HG03565 (cell line): ENCODE measurements at regions not wholly inside any gene's neighbourhood (a gene's known extent, or its start where the extent isn't known, plus 50 kb on each side); places are given as distances from the start of the nearest gene placed in this dataset.

Experiments
- ATAC-seq: cut with Tn5 transposase; IDR thresholded peaks from one replicate; pipeline ENCODE4 v1.9.1; 2021; ENCODE audit warnings: mild to moderate bottlenecking, moderate library complexity; ENCODE audit not compliant: unreplicated experiment

DNA sequence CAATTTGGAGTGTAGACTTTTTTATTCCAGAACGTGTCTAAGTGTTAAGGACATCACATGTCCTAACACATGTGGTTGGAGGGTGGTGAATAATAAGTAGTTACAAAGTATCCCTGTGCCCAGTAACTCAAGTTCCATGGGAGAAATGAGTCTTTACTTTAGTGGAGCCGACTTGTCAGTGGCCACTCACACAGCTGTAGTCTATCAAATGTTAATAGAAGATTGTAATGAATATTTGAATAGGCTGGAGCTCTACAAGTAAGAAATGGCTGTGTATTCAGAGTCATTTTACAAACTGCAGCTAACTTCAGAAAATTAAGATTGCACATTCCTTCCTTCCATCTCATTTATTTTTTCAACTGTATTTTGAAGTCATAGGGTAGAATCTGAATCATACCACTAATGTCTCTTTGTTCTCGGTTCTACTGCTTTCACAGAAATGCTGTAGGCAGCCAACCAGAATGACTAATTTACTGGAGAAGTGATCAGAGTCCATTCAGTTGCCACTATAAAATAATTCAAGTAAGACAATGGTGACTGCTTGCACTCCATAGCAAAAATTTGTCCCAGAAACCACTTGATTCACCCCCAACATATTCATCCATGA is 394.8 kb downstream of the NR2F1-AS1 start:
- ATAC-seq: no peak

DNA sequence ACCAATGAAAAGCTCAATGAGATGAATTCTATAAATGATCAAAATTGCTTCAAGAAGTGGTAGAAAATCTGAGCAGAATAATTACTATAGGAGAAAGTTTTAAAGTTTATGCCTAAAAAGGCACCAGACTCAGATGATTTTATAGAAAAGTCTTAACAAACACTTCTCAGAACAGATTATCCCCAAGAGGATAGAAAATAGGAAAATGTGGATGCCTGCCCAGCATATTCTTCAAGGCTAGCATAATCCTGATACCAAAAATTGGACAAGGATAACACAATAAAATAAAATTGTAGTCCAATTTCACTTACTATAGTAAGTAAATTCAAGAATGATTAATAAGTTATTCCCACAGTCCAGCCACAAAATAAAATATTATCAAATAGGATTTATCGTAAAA is 397.0 kb downstream of the NR2F1-AS1 start:
- ATAC-seq: no peak

DNA sequence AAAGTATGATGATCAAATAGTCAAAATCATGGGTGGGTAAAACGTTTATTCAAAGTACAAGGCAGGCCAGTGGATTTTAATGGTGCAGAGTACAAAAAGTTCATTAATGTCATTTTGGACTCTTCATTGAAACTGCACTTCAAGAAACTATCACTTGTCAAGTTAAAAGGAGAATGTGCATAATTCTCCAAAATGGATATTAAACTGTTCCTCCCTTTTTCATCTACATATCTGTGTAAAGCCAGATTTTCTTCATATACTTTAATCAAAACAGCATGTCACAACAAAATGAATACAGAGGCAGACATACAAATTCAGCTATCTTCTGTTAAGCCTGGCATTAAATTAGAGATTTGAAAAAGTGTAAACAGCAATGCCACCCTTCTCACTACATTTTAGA is 401.6 kb downstream of the NR2F1-AS1 start:
- ATAC-seq: no peak

DNA sequence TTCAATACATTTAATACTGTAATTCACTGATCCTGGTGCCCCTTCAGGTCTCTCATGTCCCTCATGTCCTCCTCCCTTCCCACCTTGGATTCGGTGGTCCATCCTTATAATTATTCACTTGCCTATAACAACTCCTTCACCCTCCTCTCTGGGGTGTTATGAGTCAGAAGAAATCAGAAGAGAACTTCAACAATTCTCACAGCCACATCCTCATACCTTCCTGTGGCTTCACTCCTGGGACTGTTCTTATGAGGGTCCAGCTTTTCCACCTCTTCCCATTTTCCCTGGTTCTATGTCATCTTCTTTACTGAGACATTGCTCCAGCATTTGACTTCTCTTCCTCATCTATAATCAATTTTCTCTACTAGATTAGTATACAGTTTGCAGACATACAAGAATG is 406.1 kb downstream of the NR2F1-AS1 start:
- no peak for ATAC-seq

DNA sequence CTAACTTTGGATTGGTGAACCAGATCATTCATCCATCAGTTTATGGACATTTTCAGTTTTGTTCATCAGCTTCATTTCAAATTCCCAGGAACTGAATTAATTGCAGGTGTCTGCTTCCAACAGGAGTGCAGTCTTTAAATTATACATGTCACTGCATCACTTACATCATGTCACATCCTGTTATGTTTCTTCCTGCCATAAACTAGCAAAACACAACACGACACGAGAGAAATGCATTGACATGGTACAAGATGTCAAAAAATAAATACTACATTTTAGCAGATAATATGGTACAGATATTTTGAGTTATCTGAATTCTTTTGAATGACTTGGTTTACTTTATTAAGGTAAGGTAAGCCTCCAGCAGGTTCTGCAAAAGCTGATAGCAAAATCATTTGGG is 415.5 kb downstream of the NR2F1-AS1 start:
- ATAC-seq: no peak

DNA sequence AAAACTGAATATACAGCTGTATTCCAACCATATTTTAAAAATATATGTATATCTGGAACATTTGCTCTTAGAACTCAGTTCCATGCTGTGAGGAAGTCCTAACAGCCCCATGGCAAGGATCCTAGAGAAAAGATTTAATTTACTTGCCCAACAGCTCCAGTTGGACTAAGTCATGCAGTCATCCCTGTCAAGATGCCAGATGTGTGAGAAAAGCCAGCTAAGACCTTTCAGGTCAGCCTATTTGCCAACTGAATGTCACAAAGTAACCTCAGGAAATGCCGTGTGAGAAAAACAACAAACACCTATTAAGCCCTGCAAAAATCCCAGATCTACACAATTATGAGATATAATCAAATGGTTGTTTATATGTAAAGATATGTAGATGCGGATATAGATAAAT is 416.3 kb downstream of the NR2F1-AS1 start:
- ATAC-seq: no peak

DNA sequence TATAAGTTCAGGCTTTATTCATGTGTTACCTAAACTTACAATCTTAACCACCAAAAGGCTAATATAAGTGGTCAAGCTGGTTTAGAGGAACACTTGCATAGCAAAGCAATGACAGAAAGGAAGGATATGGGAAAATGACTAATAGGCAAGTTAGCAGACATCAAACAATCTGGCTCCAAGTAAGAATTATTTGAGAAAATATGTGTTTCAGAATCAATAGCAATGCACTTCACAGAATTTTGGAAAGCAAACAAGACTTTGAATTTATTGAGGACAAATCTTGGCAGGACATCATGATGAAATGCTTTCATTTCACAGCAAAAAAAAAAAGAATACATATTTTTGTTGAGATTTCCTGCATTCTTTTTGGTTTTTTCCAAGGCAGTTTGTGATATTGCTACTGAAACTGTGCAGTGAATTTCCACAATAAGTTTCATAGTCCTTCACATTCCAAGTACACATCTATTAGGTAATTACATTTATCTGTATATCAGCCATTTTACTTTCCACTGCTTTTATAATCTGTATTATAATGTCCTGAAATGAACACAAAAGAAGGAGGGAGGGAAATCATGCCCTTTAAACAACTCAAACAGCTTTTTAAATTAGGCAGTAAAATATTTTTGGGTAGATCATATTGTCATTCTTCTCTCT is 417.9 kb downstream of the NR2F1-AS1 start:
- ATAC-seq: no peak

DNA sequence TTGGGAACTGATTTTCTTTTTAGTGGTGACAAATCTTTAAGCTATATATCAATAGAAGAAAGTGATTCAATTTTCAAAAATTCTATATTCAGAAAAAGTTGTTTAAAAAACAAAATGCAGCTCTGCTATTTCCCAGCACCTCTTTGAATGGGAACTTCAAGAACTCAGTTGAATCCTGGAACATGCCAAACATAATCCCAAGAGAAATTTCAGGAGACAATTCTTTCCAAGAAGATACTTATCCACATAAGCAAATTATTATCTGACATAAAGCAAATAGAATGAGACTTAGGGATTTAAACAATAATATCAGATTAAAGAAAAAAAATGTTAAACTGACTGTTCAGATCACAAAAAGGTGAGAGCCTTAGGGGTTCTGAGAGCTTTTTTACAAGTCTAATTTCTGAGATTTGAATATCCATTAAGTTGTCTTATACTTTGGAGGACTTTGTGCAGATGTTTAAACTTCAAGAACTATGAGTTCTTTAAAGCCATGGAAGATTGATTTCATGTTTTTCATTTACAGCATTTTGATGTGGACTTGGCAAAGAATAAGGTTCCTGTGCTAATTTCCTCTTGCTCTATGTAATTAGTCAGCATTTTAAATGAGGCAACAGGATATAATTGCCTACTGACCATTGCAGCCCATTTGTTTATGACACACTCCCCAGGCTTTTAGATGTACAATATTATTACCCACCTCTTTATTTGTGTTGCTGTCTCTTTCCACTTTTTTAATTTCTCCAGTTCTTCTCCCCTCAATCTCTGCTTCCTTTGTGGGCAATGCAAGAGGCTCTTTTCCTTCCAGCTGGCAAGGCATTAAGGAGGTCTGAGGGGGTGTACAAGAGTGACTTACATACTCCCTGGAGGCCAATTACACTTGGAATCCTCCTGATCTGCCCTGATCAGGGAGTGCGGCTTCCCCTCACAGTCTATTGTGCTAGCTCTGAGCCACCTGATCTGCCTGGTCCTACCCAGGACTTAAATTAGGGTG is 419.1 kb downstream of the NR2F1-AS1 start:
- no peak for ATAC-seq

DNA sequence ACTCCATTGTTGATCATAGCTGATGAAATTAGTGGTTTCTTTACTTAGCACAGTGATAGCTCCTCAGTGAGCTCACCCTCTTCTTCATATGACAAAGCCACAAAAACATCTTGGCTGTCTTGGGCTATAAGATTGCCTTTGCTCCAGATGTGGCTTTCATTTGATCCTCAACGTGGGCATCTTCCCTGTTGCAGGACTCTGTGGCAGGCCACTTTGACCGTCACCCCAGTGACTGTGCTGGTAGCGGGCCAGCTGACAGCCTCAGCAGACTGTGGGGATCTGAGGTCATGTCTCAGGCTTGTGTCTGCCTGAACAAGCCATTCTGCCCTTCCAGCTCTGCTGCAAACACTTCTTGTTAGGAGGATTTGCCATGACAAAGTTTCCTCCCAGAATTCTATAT is 422.2 kb downstream of the NR2F1-AS1 start:
- ATAC-seq: no peak

DNA sequence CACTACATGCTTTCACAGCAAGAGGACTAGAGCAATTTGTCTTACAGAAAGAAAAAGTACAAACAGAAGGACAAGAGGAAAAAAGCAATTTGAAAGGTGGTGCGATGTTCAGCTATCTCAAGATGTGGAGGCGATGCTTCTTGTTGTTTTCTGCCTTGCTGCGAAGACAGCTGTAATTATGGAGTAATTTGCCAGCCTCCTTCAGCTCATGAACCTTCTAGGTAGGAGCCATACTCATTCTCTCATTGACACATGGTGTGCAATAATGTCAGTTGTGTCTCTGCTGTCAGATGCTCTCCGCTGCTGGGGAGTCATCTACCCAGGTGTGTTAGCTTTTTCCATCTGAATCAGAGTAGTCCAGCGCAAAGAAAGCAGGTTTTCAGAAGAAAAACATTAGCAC is 424.5 kb downstream of the NR2F1-AS1 start:
- ATAC-seq: no peak

DNA sequence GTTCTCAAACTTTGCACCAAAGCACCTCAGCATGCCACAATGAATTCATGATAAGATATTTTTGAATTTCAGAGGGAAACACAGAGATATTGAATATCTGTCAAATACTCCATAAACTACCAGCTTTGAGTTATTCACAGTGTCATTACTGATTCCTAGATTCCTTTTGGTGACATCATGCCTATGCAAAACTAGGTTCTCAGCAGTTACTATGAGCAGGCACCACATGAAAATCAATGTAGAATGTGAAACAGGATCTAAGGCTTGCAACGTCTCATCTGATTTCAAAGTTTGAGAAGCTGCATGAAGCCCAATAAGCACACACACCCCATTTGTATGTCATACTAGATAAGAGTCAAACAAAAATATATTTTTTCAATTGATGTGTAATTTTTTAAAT is 426.5 kb downstream of the NR2F1-AS1 start:
- ATAC-seq: no peak

DNA sequence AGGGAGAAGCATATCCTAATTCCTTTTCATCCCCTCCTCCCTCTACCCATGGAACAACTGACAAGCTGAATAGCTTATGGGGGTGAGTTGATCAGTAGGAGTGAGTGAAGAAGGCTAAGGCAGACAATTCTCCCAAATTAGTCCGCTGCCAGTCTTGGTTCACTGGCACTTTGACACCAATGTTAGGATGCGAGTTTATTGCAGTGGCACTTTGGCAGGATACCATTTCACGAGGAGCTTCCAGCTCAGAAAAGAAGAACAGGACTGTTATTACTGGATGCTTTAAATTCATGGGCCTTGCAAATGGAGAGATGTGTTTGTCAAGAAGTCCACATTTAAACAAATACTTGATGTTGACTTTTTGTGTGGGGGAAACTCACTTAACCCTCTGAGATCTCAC is 427.6 kb downstream of the NR2F1-AS1 start:
- ATAC-seq: no peak

DNA sequence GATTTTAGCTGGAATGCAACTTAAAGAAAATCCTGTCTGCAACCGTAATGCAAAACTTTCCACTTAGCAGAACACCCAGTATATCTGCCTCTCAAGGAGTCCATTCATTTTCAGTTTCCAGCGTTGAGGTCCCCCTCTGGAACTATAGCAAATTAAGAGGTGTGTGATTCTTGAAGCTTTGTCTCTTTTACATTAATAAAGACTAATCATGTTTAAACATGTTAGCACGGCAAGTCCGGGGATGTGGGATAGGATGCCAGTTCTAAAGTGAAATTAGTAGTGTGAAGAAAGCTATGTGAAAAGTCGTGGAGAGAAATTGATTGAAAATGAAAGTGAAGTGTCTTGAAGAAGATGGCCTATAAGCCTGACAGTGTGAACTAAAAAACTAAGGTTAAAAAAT is 429.1 kb downstream of the NR2F1-AS1 start:
- ATAC-seq: no peak

DNA sequence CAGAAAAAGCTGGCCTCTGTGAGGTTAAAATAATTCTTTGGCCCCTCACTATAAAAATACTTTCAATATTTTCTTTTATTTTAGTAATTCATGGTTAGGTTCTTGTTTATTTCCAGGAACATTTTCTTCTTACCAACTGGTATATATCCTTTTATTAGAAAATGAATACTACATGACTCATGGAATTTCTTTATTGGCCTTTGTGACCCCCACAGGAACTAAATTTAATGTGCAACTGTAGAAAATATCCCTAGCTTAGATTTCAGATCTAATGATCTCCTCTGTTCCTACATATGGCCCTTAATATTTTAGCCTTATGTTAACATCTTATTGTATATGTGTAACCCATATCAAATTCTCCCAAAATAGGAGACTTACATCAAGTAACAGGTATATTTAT is 429.9 kb downstream of the NR2F1-AS1 start:
- ATAC-seq: no peak

DNA sequence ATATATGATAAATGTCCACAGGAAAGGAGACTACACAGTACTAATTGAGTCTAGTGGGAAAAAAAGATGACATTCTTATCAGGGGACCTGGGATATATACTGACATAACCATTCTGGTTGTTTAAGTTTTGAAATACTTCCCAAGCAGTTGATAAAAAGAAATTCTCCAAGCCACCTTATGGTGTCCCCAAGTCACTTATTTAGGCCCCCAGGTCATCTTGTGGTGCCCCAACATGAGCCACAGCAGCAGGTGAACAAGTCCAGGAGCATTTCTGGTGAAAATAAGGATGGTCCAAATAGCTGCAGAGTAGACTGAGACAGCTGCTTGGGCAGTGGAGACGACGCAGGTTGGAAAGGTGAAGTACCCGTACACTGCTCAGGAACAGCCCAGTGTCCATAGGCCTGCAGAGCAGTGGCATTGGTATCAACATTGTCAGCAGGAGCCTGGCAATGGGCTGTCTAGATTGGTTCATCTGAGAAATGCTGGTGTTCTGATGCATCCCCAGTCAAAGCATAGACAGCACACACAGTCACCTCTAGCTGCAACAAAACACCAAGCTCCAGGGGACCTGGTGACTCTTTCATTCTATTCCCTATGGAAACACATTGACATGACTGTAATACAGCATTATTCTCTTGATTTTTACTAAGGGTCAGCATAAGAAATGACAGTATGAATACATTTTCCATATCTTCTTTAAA is 430.6 kb downstream of the NR2F1-AS1 start:
- ATAC-seq: no peak

DNA sequence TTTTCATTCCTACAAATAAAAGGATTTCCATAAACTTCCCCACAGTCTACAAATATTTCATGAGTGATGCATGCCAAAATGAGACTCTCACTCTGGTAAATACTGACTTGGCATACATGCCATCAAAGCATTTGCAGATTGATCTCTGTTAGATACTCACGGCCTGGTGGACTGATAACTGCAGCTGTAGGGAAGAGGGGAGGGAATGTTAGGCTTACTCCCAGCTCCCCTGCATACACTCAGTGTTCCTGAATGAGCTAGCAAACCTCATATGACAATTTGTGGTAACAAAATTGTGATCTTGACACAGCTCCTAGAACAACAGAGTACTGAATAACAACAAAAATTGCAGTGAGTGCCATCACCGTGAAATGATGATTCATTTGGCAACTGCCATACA is 435.3 kb downstream of the NR2F1-AS1 start:
- ATAC-seq: no peak

DNA sequence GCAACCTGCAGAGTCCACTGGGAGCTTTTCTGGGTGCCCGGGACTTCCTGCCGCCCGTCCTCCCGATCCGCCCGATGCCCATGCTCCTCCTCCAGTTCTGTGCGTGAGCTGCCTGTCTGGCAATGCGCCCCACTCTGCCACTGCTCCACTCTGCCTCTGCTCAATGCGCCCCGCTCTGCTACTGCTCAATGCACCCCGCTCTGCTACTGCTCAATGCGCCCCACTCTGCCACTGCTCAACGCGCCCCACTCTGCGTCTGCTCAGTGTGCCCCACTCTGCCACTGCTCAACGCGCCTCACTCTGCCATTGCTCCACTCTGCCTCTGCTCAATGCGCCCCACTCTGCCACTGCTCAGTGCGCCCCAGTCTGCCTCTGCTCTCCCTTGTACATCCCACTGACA is 436.0 kb downstream of the NR2F1-AS1 start:
- ATAC-seq: no peak

DNA sequence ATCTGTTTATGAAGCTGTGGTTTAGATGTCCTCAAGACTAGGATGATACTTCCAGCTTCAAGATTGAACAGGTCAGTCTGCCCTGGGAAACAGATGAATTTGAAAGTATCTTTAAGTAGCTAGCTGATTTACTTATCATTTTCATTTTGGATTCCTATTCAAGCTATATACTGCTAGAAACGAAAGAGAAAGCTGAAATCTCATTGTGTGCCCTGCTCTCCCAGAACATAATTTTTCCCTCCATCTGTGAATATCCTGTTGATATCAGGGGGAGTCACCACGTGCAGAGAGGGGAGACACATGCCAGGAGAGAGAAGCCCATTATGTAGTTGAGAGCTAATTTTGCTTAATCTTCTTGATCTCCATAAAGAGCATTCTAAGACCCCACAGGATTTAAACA is 439.1 kb downstream of the NR2F1-AS1 start:
- ATAC-seq: no peak

DNA sequence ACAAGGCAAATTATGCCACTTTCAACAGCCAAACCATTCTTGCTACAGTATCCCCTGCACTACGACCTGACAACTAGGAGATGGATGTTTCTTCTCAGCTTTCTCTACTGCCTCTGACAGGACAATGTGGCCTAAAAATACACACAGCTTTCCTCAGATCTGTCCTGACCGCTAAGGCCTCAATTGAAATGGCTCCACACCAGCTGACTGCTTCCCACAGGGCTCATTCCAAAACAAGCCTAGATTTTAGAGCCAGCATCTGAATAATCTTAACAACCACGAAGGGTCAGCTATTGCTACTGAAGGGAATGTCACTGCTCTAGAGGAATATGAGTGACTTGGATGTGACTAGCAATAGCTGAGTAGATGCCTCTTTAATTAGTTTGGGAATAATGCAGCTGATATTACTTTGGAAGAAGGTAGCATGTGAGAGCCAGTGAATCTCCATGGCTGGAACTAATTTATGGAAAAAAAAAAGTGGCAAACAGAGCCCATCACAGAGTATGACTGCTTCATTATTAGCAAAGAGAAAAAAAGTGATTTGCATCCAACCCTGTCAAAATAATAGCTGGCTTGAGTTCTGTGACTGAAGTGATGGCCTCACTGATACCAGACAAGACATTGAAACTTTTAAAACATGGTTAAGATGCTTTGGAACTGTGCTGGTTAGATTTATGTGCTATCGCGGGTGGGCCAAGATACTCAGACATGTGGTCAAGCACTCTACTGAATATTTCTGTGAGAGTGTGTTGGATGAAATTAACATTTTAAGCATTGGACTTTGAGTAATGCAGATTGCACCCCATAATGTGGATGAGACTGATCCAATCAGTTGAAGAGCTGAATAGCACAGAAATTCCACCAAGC is 450.2 kb downstream of the NR2F1-AS1 start:
- no peak for ATAC-seq

DNA sequence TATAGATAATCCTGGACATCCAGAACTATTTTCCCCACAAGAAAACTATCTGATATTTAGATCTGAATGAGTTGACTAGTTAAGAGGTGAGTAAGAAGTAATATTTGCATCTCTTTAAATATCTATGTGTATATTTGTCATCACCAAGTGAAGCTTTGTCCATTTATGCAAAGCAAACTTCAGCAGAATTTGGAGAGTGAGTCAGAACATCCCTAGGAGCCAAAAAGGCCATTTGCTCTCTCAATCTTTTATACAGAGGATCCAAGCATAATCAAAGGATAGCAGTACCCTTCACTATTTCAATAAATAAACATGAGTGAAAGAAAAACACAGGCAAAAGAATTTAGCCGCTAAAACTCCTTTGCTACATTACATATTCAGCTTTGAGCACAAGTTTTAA is 454.4 kb downstream of the NR2F1-AS1 start:
- no peak for ATAC-seq
